A549 (cell line): ENCODE measurements at regions not wholly inside any gene's neighbourhood (a gene's known extent, or its start where the extent isn't known, plus 50 kb on each side); places are given as distances from the start of the nearest gene placed in this dataset.

Source experiments
- ATAC-seq, 2 experiments: fragments of 200-7000 bp in 1 of 2; fragments of >200 bp in 1 of 2; cut with Nextera tagmentation in 1 of 2; cut with Tn5 transposase in 1 of 2; 3 replicates each; pipeline versions ENCODE4 v1.8.0 to v1.9.1; 2018 to 2020; ENCODE audit warnings: mild to moderate bottlenecking in 1 of 2, moderate library complexity in 1 of 2
- CTCF ChIA-PET: fragments of 300-600 bp; sonication (Branson Sonifier 250); formaldehyde crosslinking; extraction: SDS; loops from one replicate; lab custom pipeline; 2021; ENCODE audit warnings: antibody characterized with exemption, inconsistent platforms; lab: Yijun Ruan, JAX
- POLR2A ChIA-PET: fragments of 350-600 bp; formaldehyde crosslinking; extraction: SDS; loops from one replicate; lab custom pipeline; 2021; ENCODE audit warnings: antibody characterized with exemption, inconsistent platforms; lab: Yijun Ruan, JAX
- DNase-seq, 2 experiments: peaks; one replicate each; pipeline versions ENCODE4 v3.0.0 to v3.0.0-alpha.2; 2011 to 2016; ENCODE audit warnings: low read depth in 1 of 2, low spot score in 1 of 2
- FAIRE-seq: peaks from 2 replicates; lab custom pipeline; 2011; peaks lifted over from hg19 to GRCh38; lab: Jason Lieb, UNC
- H3K27ac ChIP-seq, 2 experiments: fragments of >200 bp; sonication (Bioruptor Twin); formaldehyde crosslinking; 3 replicates each; pipeline ENCODE4 v1.5.1; 2016 to 2017
- H3K4me1 ChIP-seq: fragments of >200 bp; sonication (Bioruptor Twin); formaldehyde crosslinking; 3 replicates; pipeline ENCODE4 v1.6.1; 2016
- H3K4me2 ChIP-seq: fragments of >200 bp; sonication (Bioruptor Twin); formaldehyde crosslinking; 3 replicates; pipeline ENCODE4 v1.6.1; 2016
- H3K4me3 ChIP-seq: fragments of >200 bp; sonication (Bioruptor Twin); formaldehyde crosslinking; 3 replicates; pipeline ENCODE4 v1.5.1; 2016
- H3K9me3 ChIP-seq: fragments of >200 bp; sonication (Bioruptor Twin); formaldehyde crosslinking; 3 replicates; pipeline ENCODE4 v1.6.1; 2016
- BHLHE40 ChIP-seq: IDR thresholded peaks from 2 replicates; pipeline ENCODE4 v1.6.1; 2012; ENCODE audit warnings: low read depth, low read length, inconsistent platforms
- CEBPB ChIP-seq, 2 experiments: fragments of >200 bp in 1 of 2; sonication (Bioruptor Twin) in 1 of 2; formaldehyde crosslinking in 1 of 2; IDR thresholded peaks; 2 replicates each; pipeline ENCODE4 v1.6.1; 2012 to 2016
- EHMT2 ChIP-seq: fragments of 200-600 bp; sonication (generic); IDR thresholded peaks from 2 replicates; pipeline ENCODE4 v1.6.1; 2016; ENCODE audit warnings: antibody characterized with exemption, low read depth, mild to moderate bottlenecking, moderate library complexity
- FOSL2 ChIP-seq, 2 experiments: fragments of 450-650 bp in 1 of 2; fragments of >200 bp in 1 of 2; sonication (Bioruptor Twin) in 1 of 2; formaldehyde crosslinking; IDR thresholded peaks; 2 replicates each; pipeline versions ENCODE4 v1.5.0 to v1.6.1; 2016 to 2020; ENCODE audit warnings: mild to moderate bottlenecking in 1 of 2, moderate library complexity in 1 of 2
- FOXS1 ChIP-seq: fragments of 250-450 bp; sonication (Bioruptor Pico); IDR thresholded peaks from 2 replicates; pipeline ENCODE4 v1.5.0; 2020; ENCODE audit warnings: mild to moderate bottlenecking, moderate library complexity
- GATA3 ChIP-seq: IDR thresholded peaks from 2 replicates; pipeline ENCODE4 v1.6.1; 2012; ENCODE audit warnings: borderline replicate concordance
- HES2 ChIP-seq: fragments of >200 bp; sonication (Bioruptor Twin); formaldehyde crosslinking; IDR thresholded peaks from 2 replicates; pipeline ENCODE4 v1.6.1; 2016
- HOXB5 ChIP-seq: fragments of 250-450 bp; sonication (Bioruptor Pico); IDR thresholded peaks from 2 replicates; pipeline ENCODE4 v1.5.0; 2020; ENCODE audit warnings: mild to moderate bottlenecking, moderate library complexity
- MAX ChIP-seq: IDR thresholded peaks from 2 replicates; pipeline ENCODE4 v1.6.1; 2012
- MAZ ChIP-seq: fragments of 150-350 bp; IDR thresholded peaks from 2 replicates; pipeline ENCODE4 v1.6.1; 2014; ENCODE audit warnings: antibody characterized with exemption, low read depth, low read length, borderline replicate concordance
- NFE2L2 ChIP-seq: fragments of 150-350 bp; conservative IDR thresholded peaks from 2 replicates; pipeline ENCODE4 v1.6.1; 2014; ENCODE audit warnings: low read length
- NPAS2 ChIP-seq: fragments of 250-450 bp; sonication (Bioruptor Pico); IDR thresholded peaks from 2 replicates; pipeline ENCODE4 v1.8.0; 2022; ENCODE audit warnings: mild to moderate bottlenecking, moderate library complexity, borderline replicate concordance
- PHF8 ChIP-seq: fragments of 200-600 bp; sonication (generic); IDR thresholded peaks from 2 replicates; pipeline ENCODE4 v1.6.1; 2016; ENCODE audit warnings: low read depth, mild to moderate bottlenecking, antibody characterized with exemption, moderate library complexity, borderline replicate concordance
- POLR2AphosphoS2 ChIP-seq: conservative IDR thresholded peaks from 2 replicates; pipeline ENCODE4 v1.6.1; 2012; ENCODE audit warnings: low read length, improper control_type of control experiment, inconsistent platforms
- RAD21 ChIP-seq, 2 experiments: fragments of >200 bp in 1 of 2; sonication (Bioruptor Twin) in 1 of 2; formaldehyde crosslinking in 1 of 2; IDR thresholded peaks in 1 of 2; conservative IDR thresholded peaks in 1 of 2; 2 replicates in 1 of 2; 3 replicates in 1 of 2; pipeline ENCODE4 v1.6.1; 2012 to 2018; ENCODE audit warnings: inconsistent platforms in 1 of 2
- RCOR1 ChIP-seq: fragments of 150-350 bp; IDR thresholded peaks from 2 replicates; pipeline ENCODE4 v1.6.1; 2014; ENCODE audit warnings: antibody characterized with exemption, low read length, low read depth
- RNF2 ChIP-seq: fragments of 200-600 bp; sonication (generic); IDR thresholded peaks from 2 replicates; pipeline ENCODE4 v1.6.1; 2016; ENCODE audit warnings: low read depth, mild to moderate bottlenecking, antibody characterized with exemption, moderate library complexity, borderline replicate concordance
- SMC3 ChIP-seq: fragments of >200 bp; sonication (Bioruptor Twin); formaldehyde crosslinking; IDR thresholded peaks from 3 replicates; pipeline ENCODE4 v1.6.1; 2018; ENCODE audit warnings: inconsistent platforms
- TP53 ChIP-seq: fragments of 250-450 bp; sonication (Bioruptor Pico); IDR thresholded peaks from 2 replicates; pipeline ENCODE4 v1.5.0; 2021; ENCODE audit warnings: mild to moderate bottlenecking, moderate library complexity
- ZC3H11A ChIP-seq: fragments of 450-650 bp; IDR thresholded peaks from 2 replicates; pipeline ENCODE4 v1.6.1; 2014; ENCODE audit warnings: antibody characterized with exemption, mild to moderate bottlenecking
- ZNF302 ChIP-seq: fragments of 250-450 bp; sonication (Bioruptor Pico); IDR thresholded peaks from 2 replicates; pipeline ENCODE4 v1.9.0; 2021; ENCODE audit warnings: inconsistent platforms, mild to moderate bottlenecking, moderate library complexity
- ZSCAN20 ChIP-seq: fragments of 250-450 bp; sonication (Bioruptor Pico); IDR thresholded peaks from 2 replicates; pipeline ENCODE4 v1.8.0; 2022; ENCODE audit warnings: mild to moderate bottlenecking, moderate library complexity
- WGBS: methylation state at CpG from one replicate; pipeline ENCODE4 v1.1.6; 2017; ENCODE audit errors: missing lambda C conversion rate; 5-methylcytosine and 5-hydroxymethylcytosine counted together
- TF ChIP-seq, protein P1 (sequence below): fragments of >200 bp; sonication (Bioruptor Twin); formaldehyde crosslinking; IDR thresholded peaks from 3 replicates; pipeline ENCODE4 v1.6.1; 2016
- TF ChIP-seq, protein P2 (sequence below): fragments of 200-600 bp; sonication (generic); IDR thresholded peaks from 2 replicates; pipeline ENCODE4 v1.6.1; 2016; ENCODE audit warnings: antibody characterized with exemption, mild to moderate bottlenecking, moderate library complexity

GRCh38 chr5:143933451-143933850, 121.5 kb downstream of the HMHB1 start:
- Histone ChIP-seq H3K27ac (peak overlapping the region; percentile 37 to 66; a peak in 5 of 6 replicates), H3K4me2 (peak overlapping the region; percentile 32), H3K4me3 (no peak overlapping the region), H3K9me3 (no peaks in the 10 kb centered on the region; the same call in 2 of the 3 replicates), H3K4me1 (peaks cover 17% of the 10 kb centered on the region; the same call in 2 of the 3 replicates)
- ChIA-PET POLR2A (no interaction called here), CTCF (no interaction called here)
- DNase-seq (peak in 1 of 2 experiments; percentile 48), ATAC-seq (peak in 1 of 2 experiments; percentile 76; a peak in 3 of 6 replicates), FAIRE-seq (no peak)
- 13% methylated on average over 3 of the region's 3 CpGs for WGBS
- TF ChIP-seq MAX = 0 out of 2 replicates have a peak, but pooled peaks have one; percentile 28
- TF ChIP-seq ZNF302 (CRISPR knock-in tag) = no peak
- no peak for TF ChIP-seq FOSL2 (IDR thresholded peaks at IDR 0.05)
- peak; percentile 47 for TF ChIP-seq FOSL2 (CRISPR knock-in tag; IDR thresholded peaks at IDR 0.05)
- no peak for TF ChIP-seq HOXB5 (CRISPR knock-in tag)
- no peak for TF ChIP-seq NFE2L2
- TF ChIP-seq POLR2AphosphoS2 = no peak
- no peak for TF ChIP-seq ZC3H11A
- TF ChIP-seq RAD21 (conservative IDR thresholded peaks at IDR 0.05 in 1 of 2, IDR thresholded peaks at IDR 0.05 in 1 of 2) = no peak
- no peak for TF ChIP-seq RCOR1
- TF ChIP-seq CEBPB (IDR thresholded peaks at IDR 0.05) = peak in 1 of 2 experiments; percentile 41; a peak in 1 of 4 replicates
- TF ChIP-seq EHMT2 = no peak
- no peak for TF ChIP-seq FOXS1
- TF ChIP-seq HES2 = no peak

GRCh38 chr5:143934821-143935220, 122.9 kb downstream of the HMHB1 start:
- ATAC-seq (no peak), DNase-seq (no peak)
- CTCF ChIA-PET = no interaction called here
- POLR2A ChIA-PET = no interaction called here
- Histone ChIP-seq H3K4me3 (no peak overlapping the region), H3K27ac (no peak overlapping the region), H3K4me2 (no peak overlapping the region)
- WGBS = 52% methylated on average over 2 of the region's 2 CpGs
- TF ChIP-seq POLR2AphosphoS2 = no peak
- TF ChIP-seq ZSCAN20 (CRISPR knock-in tag) = no peak
- no peak for TF ChIP-seq PHF8
- TF ChIP-seq TP53 (CRISPR knock-in tag) = no peak
- no peak for TF ChIP-seq NFE2L2
- TF ChIP-seq SMC3 = no peak
- no peak for TF ChIP-seq MAZ
- TF ChIP-seq RCOR1 = no peak
- TF ChIP-seq RNF2 = no peak
- TF ChIP-seq BHLHE40 = no peak
- TF ChIP-seq, protein P1, sequence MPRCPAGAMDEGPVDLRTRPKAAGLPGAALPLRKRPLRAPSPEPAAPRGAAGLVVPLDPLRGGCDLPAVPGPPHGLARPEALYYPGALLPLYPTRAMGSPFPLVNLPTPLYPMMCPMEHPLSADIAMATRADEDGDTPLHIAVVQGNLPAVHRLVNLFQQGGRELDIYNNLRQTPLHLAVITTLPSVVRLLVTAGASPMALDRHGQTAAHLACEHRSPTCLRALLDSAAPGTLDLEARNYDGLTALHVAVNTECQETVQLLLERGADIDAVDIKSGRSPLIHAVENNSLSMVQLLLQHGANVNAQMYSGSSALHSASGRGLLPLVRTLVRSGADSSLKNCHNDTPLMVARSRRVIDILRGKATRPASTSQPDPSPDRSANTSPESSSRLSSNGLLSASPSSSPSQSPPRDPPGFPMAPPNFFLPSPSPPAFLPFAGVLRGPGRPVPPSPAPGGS = no peak
- TF ChIP-seq, protein P2, sequence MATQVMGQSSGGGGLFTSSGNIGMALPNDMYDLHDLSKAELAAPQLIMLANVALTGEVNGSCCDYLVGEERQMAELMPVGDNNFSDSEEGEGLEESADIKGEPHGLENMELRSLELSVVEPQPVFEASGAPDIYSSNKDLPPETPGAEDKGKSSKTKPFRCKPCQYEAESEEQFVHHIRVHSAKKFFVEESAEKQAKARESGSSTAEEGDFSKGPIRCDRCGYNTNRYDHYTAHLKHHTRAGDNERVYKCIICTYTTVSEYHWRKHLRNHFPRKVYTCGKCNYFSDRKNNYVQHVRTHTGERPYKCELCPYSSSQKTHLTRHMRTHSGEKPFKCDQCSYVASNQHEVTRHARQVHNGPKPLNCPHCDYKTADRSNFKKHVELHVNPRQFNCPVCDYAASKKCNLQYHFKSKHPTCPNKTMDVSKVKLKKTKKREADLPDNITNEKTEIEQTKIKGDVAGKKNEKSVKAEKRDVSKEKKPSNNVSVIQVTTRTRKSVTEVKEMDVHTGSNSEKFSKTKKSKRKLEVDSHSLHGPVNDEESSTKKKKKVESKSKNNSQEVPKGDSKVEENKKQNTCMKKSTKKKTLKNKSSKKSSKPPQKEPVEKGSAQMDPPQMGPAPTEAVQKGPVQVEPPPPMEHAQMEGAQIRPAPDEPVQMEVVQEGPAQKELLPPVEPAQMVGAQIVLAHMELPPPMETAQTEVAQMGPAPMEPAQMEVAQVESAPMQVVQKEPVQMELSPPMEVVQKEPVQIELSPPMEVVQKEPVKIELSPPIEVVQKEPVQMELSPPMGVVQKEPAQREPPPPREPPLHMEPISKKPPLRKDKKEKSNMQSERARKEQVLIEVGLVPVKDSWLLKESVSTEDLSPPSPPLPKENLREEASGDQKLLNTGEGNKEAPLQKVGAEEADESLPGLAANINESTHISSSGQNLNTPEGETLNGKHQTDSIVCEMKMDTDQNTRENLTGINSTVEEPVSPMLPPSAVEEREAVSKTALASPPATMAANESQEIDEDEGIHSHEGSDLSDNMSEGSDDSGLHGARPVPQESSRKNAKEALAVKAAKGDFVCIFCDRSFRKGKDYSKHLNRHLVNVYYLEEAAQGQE = no peak
- TF ChIP-seq MAX = no peak
- TF ChIP-seq GATA3 = no peak
- TF ChIP-seq NPAS2 (CRISPR knock-in tag) = no peak
- TF ChIP-seq, all 56 proteins: peak for 0
- Histone ChIP-seq H3K9me3 (no peaks in the 10 kb centered on the region; the same call in 2 of the 3 replicates), H3K4me1 (peaks cover 17% of the 10 kb centered on the region; the same call in 2 of the 3 replicates)
- no peak for FAIRE-seq
